ENCODE measurements at regions not wholly inside any gene's neighbourhood (a gene's known extent, or its start where the extent isn't known, plus 50 kb on each side); places are given as distances from the start of the nearest gene placed in this dataset.

DNA sequence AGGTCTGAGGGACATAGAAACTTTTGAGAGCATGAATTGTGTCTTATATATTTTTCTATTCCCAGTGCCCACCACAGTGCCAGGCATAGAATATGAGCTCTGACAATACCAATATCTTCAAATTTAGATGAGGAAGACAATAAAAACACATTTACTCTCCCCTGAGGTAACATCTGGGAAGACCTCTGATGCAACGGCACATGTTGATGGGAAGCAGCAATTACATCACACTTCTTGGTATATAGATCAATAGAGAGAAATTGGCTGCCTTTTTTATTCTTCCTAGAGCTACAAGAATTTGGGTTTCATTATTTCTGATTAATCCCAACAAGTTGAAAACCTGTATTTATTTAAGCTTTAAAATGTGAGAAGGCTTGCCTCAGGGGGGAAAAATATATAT, 67.4 kb upstream of the SMAD1 start:
- no peak for TF ChIP-seq FOS (IDR thresholded peaks at IDR 0.05; ENCODE audit: borderline replicate concordance, insufficient read depth, low read length)
- TF ChIP-seq JUN (IDR thresholded peaks at IDR 0.05; ENCODE audit: borderline replicate concordance, insufficient read depth, insufficient read length, low read depth), result no peak

Measured in endothelial cell of umbilical vein (primary cell).